GM12878 (cell line): ENCODE measurements at regions not wholly inside any gene's neighbourhood (a gene's known extent, or its start where the extent isn't known, plus 50 kb on each side); places are given as distances from the start of the nearest gene placed in this dataset.

Experiments used
- ATAC-seq: fragments of 200-7000 bp; cut with Tn5 transposase; 3 replicates; pipeline ENCODE4 v1.9.1; 2020; ENCODE audit warnings: mild to moderate bottlenecking, moderate library complexity
- BruUV-seq: library from RNA; stranded (reverse); fragments of 400-500 nt; replicated peaks from 2 replicates; lab custom pipeline; 2021; lab: Mats Ljungman, UMichigan
- CTCF ChIA-PET: fragments of 300-600 bp; sonication (Branson Sonifier 250); formaldehyde crosslinking; extraction: SDS; loops from one replicate; lab custom pipeline; 2021; ENCODE audit warnings: inconsistent platforms; lab: Yijun Ruan, JAX
- POLR2A ChIA-PET: fragments of 350-600 bp; formaldehyde crosslinking; extraction: SDS; loops from one replicate; lab custom pipeline; 2021; ENCODE audit warnings: inconsistent platforms; lab: Charles Lee
- RAD21 ChIA-PET: fragments of 300-600 bp; sonication (Branson Sonifier 250); formaldehyde crosslinking; loops from one replicate; lab custom pipeline; 2023; ENCODE audit warnings: antibody characterized with exemption; ENCODE audit not compliant: unreplicated experiment; lab: Charles Lee
- SMC1A ChIA-PET: fragments of 300-600 bp; sonication (Branson Sonifier 250); formaldehyde crosslinking; loops from one replicate; lab custom pipeline; 2023; ENCODE audit not compliant: unreplicated experiment, uncharacterized antibody; lab: Charles Lee
- DNase-seq: peaks from one replicate; pipeline ENCODE4 v3.0.0-alpha.2; 2011; ENCODE audit warnings: low read depth, low spot score
- FAIRE-seq: peaks from 3 replicates; lab custom pipeline; 2011; peaks lifted over from hg19 to GRCh38; lab: Jason Lieb, UNC
- H2AFZ ChIP-seq: 2 replicates; pipeline ENCODE4 v1.6.0; 2011; ENCODE audit warnings: low read depth, low read length, control low read depth; ENCODE audit not compliant: control insufficient read depth
- H3K27ac ChIP-seq: 2 replicates; pipeline ENCODE4 v1.5.1; 2011; ENCODE audit warnings: control low read depth; ENCODE audit not compliant: control insufficient read depth, insufficient read depth
- H3K27me3 ChIP-seq, 2 experiments: replicated peaks in 1 of 2; 2 replicates each; pipeline versions ENCODE4 v1.6.0 to v1.6.1; 2011; ENCODE audit warnings: low read length in 1 of 2; ENCODE audit not compliant: control insufficient read depth in 2 of 2, insufficient read depth in 2 of 2
- H3K36me3 ChIP-seq, 2 experiments: 2 replicates each; pipeline ENCODE4 v1.5.1; 2011; ENCODE audit warnings: low read length in 1 of 2; ENCODE audit not compliant: control insufficient read depth in 2 of 2, insufficient read depth in 2 of 2
- H3K4me1 ChIP-seq: 2 replicates; pipeline ENCODE4 v1.6.1; 2011; ENCODE audit warnings: mild to moderate bottlenecking, low read length, moderate library complexity, mixed read lengths; ENCODE audit not compliant: control insufficient read depth, insufficient read depth
- H3K4me2 ChIP-seq: 2 replicates; pipeline ENCODE4 v1.6.0; 2011; ENCODE audit warnings: control low read depth; ENCODE audit not compliant: control insufficient read depth, insufficient read depth
- H3K4me3 ChIP-seq: fragments of 200-600 bp; sonication (generic); 2 replicates; pipeline ENCODE4 v1.5.1; 2016
- H3K79me2 ChIP-seq: 2 replicates; pipeline ENCODE4 v1.6.0; 2011; ENCODE audit warnings: low read length; ENCODE audit not compliant: control insufficient read depth, insufficient read depth
- H3K9ac ChIP-seq: 2 replicates; pipeline ENCODE4 v1.8.0; 2011; ENCODE audit warnings: low read length, control low read depth, mixed read lengths; ENCODE audit not compliant: control insufficient read depth, insufficient read depth
- H3K9me3 ChIP-seq: replicated peaks from 3 replicates; pipeline ENCODE4 v1.5.1; 2011; ENCODE audit warnings: mild to moderate bottlenecking, low read length; ENCODE audit not compliant: control insufficient read depth, insufficient read depth
- H4K20me1 ChIP-seq: 2 replicates; pipeline ENCODE4 v1.6.0; 2011; ENCODE audit not compliant: control insufficient read depth, insufficient read depth
- BMI1 ChIP-seq: fragments of 450-650 bp; IDR thresholded peaks from 2 replicates; pipeline ENCODE4 v1.6.1; 2016; ENCODE audit warnings: mild to moderate bottlenecking, moderate library complexity, borderline replicate concordance
- E4F1 ChIP-seq: fragments of 450-650 bp; IDR thresholded peaks from 2 replicates; pipeline ENCODE4 v1.6.1; 2018; ENCODE audit warnings: borderline replicate concordance, mild to moderate bottlenecking; ENCODE audit not compliant: partially characterized antibody
- EGR1 ChIP-seq, 2 experiments: IDR thresholded peaks; 1 replicate in 1 of 2; 2 replicates in 1 of 2; pipeline ENCODE4 v1.6.1; 2011 to 2012; ENCODE audit warnings: low read depth in 2 of 2, low read length in 2 of 2, borderline replicate concordance in 1 of 2, mild to moderate bottlenecking in 1 of 2, moderate library complexity in 1 of 2
- HDAC2 ChIP-seq: fragments of 200-600 bp; sonication (generic); IDR thresholded peaks from 2 replicates; pipeline ENCODE4 v1.6.1; 2017
- KDM1A ChIP-seq: fragments of 200-600 bp; sonication (generic); IDR thresholded peaks from 2 replicates; pipeline ENCODE4 v1.6.1; 2016; ENCODE audit warnings: borderline replicate concordance
- LARP7 ChIP-seq: fragments of 450-650 bp; IDR thresholded peaks from 2 replicates; pipeline ENCODE4 v1.6.1; 2017; ENCODE audit warnings: mild to moderate bottlenecking
- MEF2A ChIP-seq: IDR thresholded peaks from 2 replicates; pipeline ENCODE4 v1.6.1; 2011; ENCODE audit warnings: low read depth, mild to moderate bottlenecking, low read length, moderate library complexity; ENCODE audit not compliant: insufficient read depth
- MEF2B ChIP-seq: fragments of 450-650 bp; IDR thresholded peaks from 2 replicates; pipeline ENCODE4 v1.6.1; 2018; ENCODE audit warnings: mild to moderate bottlenecking, moderate library complexity; ENCODE audit not compliant: partially characterized antibody, poor library complexity, severe bottlenecking
- NR2C2 ChIP-seq: IDR thresholded peaks from 2 replicates; pipeline ENCODE4 v1.6.1; 2011; ENCODE audit warnings: borderline replicate concordance, low read depth; ENCODE audit not compliant: control insufficient read depth, insufficient read length
- PKNOX1 ChIP-seq: fragments of 450-650 bp; IDR thresholded peaks from 2 replicates; pipeline ENCODE4 v1.6.1; 2016; ENCODE audit warnings: mild to moderate bottlenecking
- POU2F2 ChIP-seq: IDR thresholded peaks from 3 replicates; pipeline ENCODE4 v1.6.1; 2011; ENCODE audit warnings: low read depth, mild to moderate bottlenecking, low read length, borderline replicate concordance
- RCOR1 ChIP-seq: conservative IDR thresholded peaks from 2 replicates; pipeline ENCODE4 v1.6.1; 2012; ENCODE audit warnings: low read depth, low read length, improper control_type of control experiment
- SREBF1 ChIP-seq: IDR thresholded peaks from 2 replicates; pipeline ENCODE4 v1.6.1; 2012; ENCODE audit warnings: mild to moderate bottlenecking, low read length
- TARDBP ChIP-seq: IDR thresholded peaks from 2 replicates; pipeline ENCODE4 v1.6.1; 2016; ENCODE audit warnings: borderline replicate concordance
- TCF12 ChIP-seq: IDR thresholded peaks from 2 replicates; pipeline ENCODE4 v1.6.1; 2011; ENCODE audit warnings: low read depth, mild to moderate bottlenecking, low read length
- ZNF207 ChIP-seq: fragments of 450-650 bp; IDR thresholded peaks from 2 replicates; pipeline ENCODE4 v1.6.1; 2014; ENCODE audit warnings: antibody characterized with exemption, mild to moderate bottlenecking, borderline replicate concordance
- WGBS: methylation state at CpG from one replicate; pipeline ENCODE4 v1.1.6; 2016; ENCODE audit warnings: low lambda C conversion rate; ENCODE audit not compliant: insufficient replicate concordance, insufficient coverage; ENCODE audit errors: missing lambda C conversion rate; 5-methylcytosine and 5-hydroxymethylcytosine counted together
- in situ Hi-C: fragments of 300-500 bp; cut with MboI; formaldehyde crosslinking; loops from 9 replicates; pipeline ENCODE4 v1.14.3; 2018; ENCODE audit warnings: mixed read lengths
- intact Hi-C: fragments of 100-400 bp; cut with micrococcal nuclease; formaldehyde crosslinking; loops from one replicate; pipeline ENCODE4 v1.14.2; 2022; ENCODE audit not compliant: unreplicated experiment

GRCh38 chr1:209155546-209155945, 428.0 kb upstream of the CAMK1G start:
- Histone ChIP-seq H3K4me2 (no peak overlapping the region), H2AFZ (no peak overlapping the region), H3K27ac (no peak overlapping the region), H3K4me1 (no peaks in the 10 kb centered on the region), H3K36me3 (no peaks in the 10 kb centered on the region), H4K20me1 (no peaks in the 10 kb centered on the region), H3K4me3 (no peak overlapping the region), H3K9ac (no peak overlapping the region), H3K79me2 (no peaks in the 10 kb centered on the region), H3K9me3 (no peaks in the 10 kb centered on the region), H3K27me3 (no peaks in the 10 kb centered on the region; a peak in 1 of 4 replicates)
- intact Hi-C loops, result no loop called here
- BruUV-seq, result no TSS peak
- in situ Hi-C loops, result no loop called here
- TF ChIP-seq POU2F2, result no peak
- ChIA-PET POLR2A (no interaction called here), SMC1A (no interaction called here), RAD21 (no interaction called here), CTCF (no interaction called here)
- DNase-seq (no peak), ATAC-seq (no peak), FAIRE-seq (no peak)
- WGBS, result 16% methylated on average over 3 of the region's 3 CpGs

GRCh38 chr1:209156991-209157390, 426.5 kb upstream of the CAMK1G start:
- intact Hi-C loops, result no loop called here
- ChIA-PET POLR2A (no interaction called here), CTCF (no interaction called here), RAD21 (no interaction called here), SMC1A (no interaction called here)
- Histone ChIP-seq H3K9ac (no peak overlapping the region), H3K27me3 (no peaks in the 10 kb centered on the region; a peak in 1 of 4 replicates), H3K4me1 (no peaks in the 10 kb centered on the region), H3K4me3 (no peak overlapping the region), H3K27ac (no peak overlapping the region), H3K79me2 (no peaks in the 10 kb centered on the region), H2AFZ (no peak overlapping the region), H3K4me2 (no peak overlapping the region), H3K36me3 (no peaks in the 10 kb centered on the region), H3K9me3 (no peaks in the 10 kb centered on the region), H4K20me1 (no peaks in the 10 kb centered on the region)
- no peak for ATAC-seq
- no peak for DNase-seq
- 52% methylated on average over 4 of the region's 4 CpGs for WGBS
- FAIRE-seq, result no peak
- no TSS peak for BruUV-seq
- in situ Hi-C loops, result no loop called here
- TF ChIP-seq E4F1, result no peak
- TF ChIP-seq NR2C2, result no peak
- TF ChIP-seq KDM1A, result no peak
- TF ChIP-seq HDAC2, result no peak
- TF ChIP-seq MEF2A, result no peak
- no peak for TF ChIP-seq PKNOX1
- TF ChIP-seq EGR1 (IDR thresholded peaks at IDR 0.05; ENCODE audit: borderline replicate concordance in 1 of 2, low read depth in 2 of 2, low read length in 2 of 2), result no peak
- no peak for TF ChIP-seq MEF2B
- no peak for TF ChIP-seq RCOR1
- no peak for TF ChIP-seq ZNF207
- no peak for TF ChIP-seq TARDBP
- TF ChIP-seq TCF12, result no peak
- TF ChIP-seq SREBF1, result no peak
- TF ChIP-seq LARP7, result no peak
- TF ChIP-seq BMI1, result no peak
- TF ChIP-seq POU2F2, result no peak
